ENCODE measurements at regions not wholly inside any gene's neighbourhood (a gene's known extent, or its start where the extent isn't known, plus 50 kb on each side); places are given as distances from the start of the nearest gene placed in this dataset.

GRCh38 chr3:144548346-144548745, 576.7 kb downstream of the DIPK2A start:
- TF ChIP-seq, protein P1, sequence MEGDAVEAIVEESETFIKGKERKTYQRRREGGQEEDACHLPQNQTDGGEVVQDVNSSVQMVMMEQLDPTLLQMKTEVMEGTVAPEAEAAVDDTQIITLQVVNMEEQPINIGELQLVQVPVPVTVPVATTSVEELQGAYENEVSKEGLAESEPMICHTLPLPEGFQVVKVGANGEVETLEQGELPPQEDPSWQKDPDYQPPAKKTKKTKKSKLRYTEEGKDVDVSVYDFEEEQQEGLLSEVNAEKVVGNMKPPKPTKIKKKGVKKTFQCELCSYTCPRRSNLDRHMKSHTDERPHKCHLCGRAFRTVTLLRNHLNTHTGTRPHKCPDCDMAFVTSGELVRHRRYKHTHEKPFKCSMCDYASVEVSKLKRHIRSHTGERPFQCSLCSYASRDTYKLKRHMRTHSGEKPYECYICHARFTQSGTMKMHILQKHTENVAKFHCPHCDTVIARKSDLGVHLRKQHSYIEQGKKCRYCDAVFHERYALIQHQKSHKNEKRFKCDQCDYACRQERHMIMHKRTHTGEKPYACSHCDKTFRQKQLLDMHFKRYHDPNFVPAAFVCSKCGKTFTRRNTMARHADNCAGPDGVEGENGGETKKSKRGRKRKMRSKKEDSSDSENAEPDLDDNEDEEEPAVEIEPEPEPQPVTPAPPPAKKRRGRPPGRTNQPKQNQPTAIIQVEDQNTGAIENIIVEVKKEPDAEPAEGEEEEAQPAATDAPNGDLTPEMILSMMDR (IDR thresholded peaks at IDR 0.05; ENCODE audit: low read depth, low read length, poor library complexity, severe bottlenecking) = no peak
- TF ChIP-seq EZH2phosphoT487 (IDR thresholded peaks at IDR 0.05; ENCODE audit: borderline replicate concordance, low read length) = no peak

Measured in DOHH2 (cell line).